ENCODE measurements at regions not wholly inside any gene's neighbourhood (a gene's known extent, or its start where the extent isn't known, plus 50 kb on each side); places are given as distances from the start of the nearest gene placed in this dataset.

DNA sequence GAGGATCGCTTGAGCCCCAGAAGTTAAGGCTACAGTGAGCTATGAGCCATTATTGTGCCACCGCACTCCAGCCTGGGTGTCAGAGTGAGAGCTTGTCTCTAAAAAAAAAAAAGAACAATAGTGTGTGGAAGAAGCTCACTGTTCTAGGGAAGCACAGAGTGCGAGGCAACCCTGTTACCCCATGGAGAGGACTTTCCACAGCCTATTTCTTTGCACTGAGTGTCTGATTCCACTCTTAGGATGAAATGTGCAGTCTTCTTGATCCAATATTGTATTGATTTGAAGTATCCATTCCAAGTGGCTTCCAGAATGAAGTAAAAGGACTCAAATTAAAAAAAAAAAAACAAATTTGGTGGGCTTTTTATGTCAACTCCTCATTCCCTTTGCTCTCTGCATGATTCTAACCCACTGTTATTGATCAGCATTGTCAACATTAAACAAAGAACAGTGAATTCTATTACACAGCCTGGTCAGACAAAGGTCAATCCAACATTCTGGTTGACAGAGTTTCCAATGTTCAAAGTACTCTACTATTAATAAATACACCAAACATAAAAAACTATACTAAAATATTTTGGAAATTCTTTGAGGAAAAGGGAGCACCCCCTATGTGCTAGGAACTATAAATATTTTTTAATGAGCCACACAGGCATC, 150.2 kb upstream of the PTPRG start:
- 48% methylated on average over 3 of the region's 3 CpGs for WGBS (ENCODE audit: insufficient coverage, insufficient replicate concordance, low lambda C conversion rate, missing lambda C conversion rate)
- no peaks in the 10 kb centered on the region for H3K27me3 ChIP-seq (replicated peaks in 1 of 2; ENCODE audit: control insufficient read depth in 2 of 2, insufficient read depth in 2 of 2, low read length in 1 of 2)
- no peaks in the 10 kb centered on the region; the same call in 2 of the 3 replicates for H3K9me3 ChIP-seq (replicated peaks; ENCODE audit: control insufficient read depth, insufficient read depth, low read length)
- no peak for DNase-seq (ENCODE audit: low read depth, low spot score)
- H2AFZ ChIP-seq (ENCODE audit: control insufficient read depth, low read depth, low read length), result no peak overlapping the region
- ChIA-PET CTCF (interaction anchor here (1.0 to 2.5 kb wide), 2 partner anchors 7 to 119 kb away, joined by 4 to 8 read pairs; no protein-coding TSS in a partner anchor), RAD21 (ENCODE audit: unreplicated experiment) (no interaction called here), SMC1A (ENCODE audit: uncharacterized antibody, unreplicated experiment) (interaction anchor here (1.2 kb wide), 2 partner anchors 23 to 80 kb away, joined by 3 read pairs; no protein-coding TSS in a partner anchor), POLR2A (no interaction called here)
- no peaks in the 10 kb centered on the region for H4K20me1 ChIP-seq (ENCODE audit: control insufficient read depth, insufficient read depth)
- H3K4me1 ChIP-seq (ENCODE audit: control insufficient read depth, insufficient read depth, low read length), result peaks cover 5% of the 10 kb centered on the region; the same call in 1 of the 2 replicates
- intact Hi-C loops (cut with micrococcal nuclease; ENCODE audit: unreplicated experiment), result no loop called here
- no peak overlapping the region for H3K4me2 ChIP-seq (ENCODE audit: control insufficient read depth, insufficient read depth)
- H3K27ac ChIP-seq (ENCODE audit: control insufficient read depth, insufficient read depth), result no peak overlapping the region
- H3K79me2 ChIP-seq (ENCODE audit: control insufficient read depth, insufficient read depth, low read length), result no peaks in the 10 kb centered on the region
- H3K4me3 ChIP-seq, result no peak overlapping the region
- BruUV-seq (replicated peaks), result no TSS peak
- FAIRE-seq, result no peak
- TF ChIP-seq ZNF24 (IDR thresholded peaks at IDR 0.05) (no peak), EED (IDR thresholded peaks at IDR 0.05; ENCODE audit: low read depth) (no peak), MXI1 (IDR thresholded peaks at IDR 0.05; ENCODE audit: low read depth, low read length) (no peak), NR2C1 (IDR thresholded peaks at IDR 0.05) (no peak), RCOR1 (conservative IDR thresholded peaks at IDR 0.05; ENCODE audit: low read depth, low read length) (no peak), ATF7 (IDR thresholded peaks at IDR 0.05; ENCODE audit: low read depth) (no peak), FOXM1 (IDR thresholded peaks at IDR 0.05; ENCODE audit: low read depth, low read length) (no peak), RAD51 (IDR thresholded peaks at IDR 0.05) (no peak), CREB1 (IDR thresholded peaks at IDR 0.05; ENCODE audit: low read depth) (no peak), SIN3A (IDR thresholded peaks at IDR 0.05; ENCODE audit: low read depth, low read length) (no peak), BCL11A (IDR thresholded peaks at IDR 0.05; ENCODE audit: low read depth, low read length) (no peak)
- TF ChIP-seq, protein P1, sequence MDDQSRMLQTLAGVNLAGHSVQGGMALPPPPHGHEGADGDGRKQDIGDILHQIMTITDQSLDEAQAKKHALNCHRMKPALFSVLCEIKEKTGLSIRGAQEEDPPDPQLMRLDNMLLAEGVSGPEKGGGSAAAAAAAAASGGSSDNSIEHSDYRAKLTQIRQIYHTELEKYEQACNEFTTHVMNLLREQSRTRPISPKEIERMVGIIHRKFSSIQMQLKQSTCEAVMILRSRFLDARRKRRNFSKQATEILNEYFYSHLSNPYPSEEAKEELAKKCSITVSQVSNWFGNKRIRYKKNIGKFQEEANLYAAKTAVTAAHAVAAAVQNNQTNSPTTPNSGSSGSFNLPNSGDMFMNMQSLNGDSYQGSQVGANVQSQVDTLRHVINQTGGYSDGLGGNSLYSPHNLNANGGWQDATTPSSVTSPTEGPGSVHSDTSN (IDR thresholded peaks at IDR 0.05; ENCODE audit: insufficient replicate concordance, low read depth, low read length), result no peak
- TF ChIP-seq, protein P2, sequence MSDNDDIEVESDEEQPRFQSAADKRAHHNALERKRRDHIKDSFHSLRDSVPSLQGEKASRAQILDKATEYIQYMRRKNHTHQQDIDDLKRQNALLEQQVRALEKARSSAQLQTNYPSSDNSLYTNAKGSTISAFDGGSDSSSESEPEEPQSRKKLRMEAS (IDR thresholded peaks at IDR 0.05; ENCODE audit: low read depth, low read length), result no peak
- TF ChIP-seq, protein P3, sequence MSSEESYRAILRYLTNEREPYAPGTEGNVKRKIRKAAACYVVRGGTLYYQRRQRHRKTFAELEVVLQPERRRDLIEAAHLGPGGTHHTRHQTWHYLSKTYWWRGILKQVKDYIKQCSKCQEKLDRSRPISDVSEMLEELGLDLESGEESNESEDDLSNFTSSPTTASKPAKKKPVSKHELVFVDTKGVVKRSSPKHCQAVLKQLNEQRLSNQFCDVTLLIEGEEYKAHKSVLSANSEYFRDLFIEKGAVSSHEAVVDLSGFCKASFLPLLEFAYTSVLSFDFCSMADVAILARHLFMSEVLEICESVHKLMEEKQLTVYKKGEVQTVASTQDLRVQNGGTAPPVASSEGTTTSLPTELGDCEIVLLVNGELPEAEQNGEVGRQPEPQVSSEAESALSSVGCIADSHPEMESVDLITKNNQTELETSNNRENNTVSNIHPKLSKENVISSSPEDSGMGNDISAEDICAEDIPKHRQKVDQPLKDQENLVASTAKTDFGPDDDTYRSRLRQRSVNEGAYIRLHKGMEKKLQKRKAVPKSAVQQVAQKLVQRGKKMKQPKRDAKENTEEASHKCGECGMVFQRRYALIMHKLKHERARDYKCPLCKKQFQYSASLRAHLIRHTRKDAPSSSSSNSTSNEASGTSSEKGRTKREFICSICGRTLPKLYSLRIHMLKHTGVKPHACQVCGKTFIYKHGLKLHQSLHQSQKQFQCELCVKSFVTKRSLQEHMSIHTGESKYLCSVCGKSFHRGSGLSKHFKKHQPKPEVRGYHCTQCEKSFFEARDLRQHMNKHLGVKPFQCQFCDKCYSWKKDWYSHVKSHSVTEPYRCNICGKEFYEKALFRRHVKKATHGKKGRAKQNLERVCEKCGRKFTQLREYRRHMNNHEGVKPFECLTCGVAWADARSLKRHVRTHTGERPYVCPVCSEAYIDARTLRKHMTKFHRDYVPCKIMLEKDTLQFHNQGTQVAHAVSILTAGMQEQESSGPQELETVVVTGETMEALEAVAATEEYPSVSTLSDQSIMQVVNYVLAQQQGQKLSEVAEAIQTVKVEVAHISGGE (CRISPR knock-in tag; IDR thresholded peaks at IDR 0.05), result no peak
- in situ Hi-C loops (cut with MboI), result no loop called here
- no peaks in the 10 kb centered on the region for H3K36me3 ChIP-seq (ENCODE audit: control insufficient read depth in 2 of 2, insufficient read depth in 2 of 2, low read length in 1 of 2)
- no peak overlapping the region for H3K9ac ChIP-seq (ENCODE audit: control insufficient read depth, insufficient read depth, low read length)
- ATAC-seq, result no peak
